ENCODE measurements at regions not wholly inside any gene's neighbourhood (a gene's known extent, or its start where the extent isn't known, plus 50 kb on each side); places are given as distances from the start of the nearest gene placed in this dataset.

DNA sequence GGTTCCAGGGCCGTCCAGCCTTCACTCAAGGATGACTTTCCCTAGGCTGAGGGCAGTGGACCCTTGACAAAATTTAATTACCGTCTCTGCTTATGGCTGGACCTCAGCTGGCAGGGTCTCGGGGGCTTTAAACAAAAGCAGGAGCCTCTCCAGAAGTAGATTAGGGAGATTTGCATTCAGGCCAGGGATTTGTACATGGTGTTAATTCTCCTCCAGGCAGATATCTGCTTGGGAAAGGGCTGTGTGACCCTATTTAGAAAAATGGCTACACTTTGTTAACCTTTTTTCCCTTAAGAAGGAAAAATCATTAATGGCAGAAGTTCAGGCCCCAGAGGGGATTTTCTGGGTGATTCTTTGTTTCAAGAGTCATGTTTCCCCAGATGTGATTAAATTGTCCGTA is 329.1 kb upstream of the C2CD4B start:
- Mint-ChIP-seq H3K9me3 (no peaks in the 10 kb centered on the region), H3K36me3 (ENCODE audit: low read depth) (no peaks in the 10 kb centered on the region), H3K4me3 (no peak overlapping the region), H3K27me3 (peaks cover 7% of the 10 kb centered on the region), H3K27ac (no peak overlapping the region), H3K4me1 (no peaks in the 10 kb centered on the region)
- ATAC-seq (replicated peaks) = no peak

DNA sequence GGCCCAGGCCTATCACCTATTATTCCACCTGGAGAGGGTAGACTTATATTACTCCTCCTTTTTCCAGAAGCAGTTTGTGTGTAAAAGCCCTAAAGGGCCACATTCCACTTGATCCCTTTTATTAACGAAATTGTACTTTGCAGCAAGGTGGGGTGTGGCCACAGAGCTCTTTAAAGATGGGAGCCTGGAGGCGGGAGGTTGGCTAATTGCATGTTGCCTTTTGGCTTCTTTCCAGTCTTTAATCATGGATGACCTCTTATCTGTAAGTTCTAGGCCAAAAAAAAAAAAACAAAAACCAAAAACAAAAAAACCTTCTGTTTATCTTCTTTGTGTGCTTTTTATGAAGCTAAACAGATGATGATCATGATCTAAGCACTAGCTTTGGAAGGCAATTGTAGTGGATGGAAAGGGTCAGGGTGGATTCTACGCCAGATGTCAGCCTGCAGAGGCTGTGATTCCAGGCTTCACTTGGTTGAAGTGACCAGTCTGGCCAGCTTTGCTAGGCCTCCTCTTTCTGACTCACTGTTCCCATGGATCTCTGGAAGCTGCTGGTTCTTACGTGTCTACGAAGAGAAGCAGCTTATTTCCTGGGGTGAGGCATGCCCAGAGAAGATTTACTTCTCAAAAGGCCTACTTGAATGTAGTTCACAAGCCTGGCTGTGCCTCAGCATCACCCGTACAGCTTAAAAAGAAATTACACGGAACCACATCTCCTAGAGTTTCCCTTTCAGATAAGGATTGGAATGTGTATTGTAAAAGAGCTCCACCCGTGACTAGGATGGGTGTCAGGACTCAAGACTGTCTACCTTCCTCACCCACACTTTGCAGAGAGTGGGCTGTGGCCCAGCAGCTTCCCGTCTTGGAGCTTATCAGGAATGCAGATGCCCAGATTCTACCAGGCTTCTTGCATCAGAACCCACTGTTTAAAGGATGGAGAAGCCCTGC is 330.9 kb upstream of the C2CD4B start:
- no peak for ATAC-seq (replicated peaks)

DNA sequence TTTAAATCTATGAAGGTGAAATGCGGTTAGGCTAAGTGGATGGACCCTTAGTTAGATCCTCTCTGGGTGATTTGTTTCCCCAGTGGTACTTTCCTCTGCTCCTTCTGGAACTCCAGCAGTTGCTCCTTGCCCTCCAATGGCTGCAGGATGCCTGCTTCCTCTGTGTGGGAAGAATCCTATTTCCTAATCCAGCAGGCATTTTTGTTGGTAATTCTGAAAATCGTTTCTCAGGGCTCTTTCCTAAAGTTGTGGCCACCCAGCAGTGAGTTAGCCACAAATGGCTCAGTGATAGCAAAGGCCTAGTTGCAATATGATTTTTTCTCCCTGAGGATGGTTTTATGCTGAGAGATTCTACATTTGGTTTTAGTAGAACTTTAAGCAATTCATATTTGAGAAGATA is 332.3 kb upstream of the C2CD4B start:
- Mint-ChIP-seq H3K36me3 (ENCODE audit: low read depth) (no peaks in the 10 kb centered on the region), H3K27ac (no peak overlapping the region), H3K9me3 (no peaks in the 10 kb centered on the region), H3K4me1 (no peaks in the 10 kb centered on the region), H3K4me3 (no peak overlapping the region), H3K27me3 (no peaks in the 10 kb centered on the region)
- ATAC-seq (replicated peaks) = no peak

More for the DNA sequence above, 330.9 kb upstream of the C2CD4B start:
- Mint-ChIP-seq H3K36me3 (ENCODE audit: low read depth) (no peaks in the 10 kb centered on the region), H3K9me3 (no peaks in the 10 kb centered on the region), H3K4me1 (no peaks in the 10 kb centered on the region), H3K27ac (no peak overlapping the region), H3K27me3 (peaks cover 4% of the 10 kb centered on the region), H3K4me3 (no peak overlapping the region)

DNA sequence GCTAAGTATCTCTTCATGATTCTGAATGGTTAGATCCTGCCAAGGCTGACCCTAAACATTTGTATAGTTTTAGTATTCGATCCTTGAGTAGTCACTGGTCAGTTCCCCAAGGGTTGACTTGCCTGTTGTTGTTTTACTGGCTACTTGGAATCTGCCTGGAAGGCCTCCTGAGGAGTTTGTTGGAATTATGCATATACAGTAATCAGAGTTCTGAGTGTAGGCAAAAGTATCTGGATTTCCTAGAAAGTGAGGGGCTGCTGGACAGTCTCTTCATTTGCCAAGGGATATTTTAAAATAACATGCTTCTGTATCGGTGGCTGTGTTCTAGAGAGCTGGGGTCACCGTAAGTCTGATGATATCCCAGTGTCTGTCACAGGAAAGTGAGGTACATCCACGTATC is 333.2 kb upstream of the C2CD4B start:
- H3K36me3 Mint-ChIP-seq (ENCODE audit: low read depth) = no peaks in the 10 kb centered on the region
- no peaks in the 10 kb centered on the region for H3K9me3 Mint-ChIP-seq
- no peak overlapping the region for H3K4me3 Mint-ChIP-seq
- ATAC-seq (replicated peaks) = no peak
- no peaks in the 10 kb centered on the region for H3K27me3 Mint-ChIP-seq
- H3K4me1 Mint-ChIP-seq = no peaks in the 10 kb centered on the region
- no peak overlapping the region for H3K27ac Mint-ChIP-seq

GRCh38 chr15:62498712-62499111 is 333.6 kb upstream of the C2CD4B start:
- ATAC-seq (replicated peaks) = no peak
- no peaks in the 10 kb centered on the region for H3K27me3 Mint-ChIP-seq
- no peaks in the 10 kb centered on the region for H3K9me3 Mint-ChIP-seq
- H3K36me3 Mint-ChIP-seq (ENCODE audit: low read depth) = no peaks in the 10 kb centered on the region
- no peaks in the 10 kb centered on the region for H3K4me1 Mint-ChIP-seq
- H3K27ac Mint-ChIP-seq = no peak overlapping the region
- H3K4me3 Mint-ChIP-seq = no peak overlapping the region

GRCh38 chr15:62500325-62500724 is 335.2 kb upstream of the C2CD4B start:
- Mint-ChIP-seq H3K36me3 (ENCODE audit: low read depth) (no peaks in the 10 kb centered on the region), H3K27ac (no peak overlapping the region), H3K4me1 (no peaks in the 10 kb centered on the region), H3K9me3 (no peaks in the 10 kb centered on the region), H3K27me3 (no peaks in the 10 kb centered on the region), H3K4me3 (no peak overlapping the region)
- no peak for ATAC-seq (replicated peaks)

DNA sequence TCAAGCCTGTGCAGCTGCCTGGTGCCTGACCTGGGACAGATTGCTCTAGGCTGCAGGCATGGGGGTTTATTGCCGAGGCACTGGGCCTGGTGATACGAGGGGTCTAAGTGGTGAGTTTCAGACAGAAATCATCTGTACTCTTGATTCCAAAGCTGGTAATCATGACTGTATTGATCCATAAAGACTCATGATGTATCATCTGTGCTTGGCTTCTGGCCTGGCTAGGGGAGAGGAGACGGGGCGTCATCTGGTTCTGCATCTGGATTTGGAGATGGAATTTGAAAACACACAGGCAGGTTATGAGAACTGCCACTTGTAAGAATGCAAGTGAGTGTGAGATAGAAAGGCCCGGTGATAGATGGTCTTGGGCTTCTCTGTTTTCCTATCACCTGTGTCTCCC is 337.4 kb upstream of the C2CD4B start:
- no peaks in the 10 kb centered on the region for H3K9me3 Mint-ChIP-seq
- H3K36me3 Mint-ChIP-seq (ENCODE audit: low read depth) = no peaks in the 10 kb centered on the region
- ATAC-seq (replicated peaks) = no peak
- H3K27me3 Mint-ChIP-seq = no peaks in the 10 kb centered on the region
- no peak overlapping the region for H3K27ac Mint-ChIP-seq
- no peaks in the 10 kb centered on the region for H3K4me1 Mint-ChIP-seq
- H3K4me3 Mint-ChIP-seq = no peak overlapping the region

DNA sequence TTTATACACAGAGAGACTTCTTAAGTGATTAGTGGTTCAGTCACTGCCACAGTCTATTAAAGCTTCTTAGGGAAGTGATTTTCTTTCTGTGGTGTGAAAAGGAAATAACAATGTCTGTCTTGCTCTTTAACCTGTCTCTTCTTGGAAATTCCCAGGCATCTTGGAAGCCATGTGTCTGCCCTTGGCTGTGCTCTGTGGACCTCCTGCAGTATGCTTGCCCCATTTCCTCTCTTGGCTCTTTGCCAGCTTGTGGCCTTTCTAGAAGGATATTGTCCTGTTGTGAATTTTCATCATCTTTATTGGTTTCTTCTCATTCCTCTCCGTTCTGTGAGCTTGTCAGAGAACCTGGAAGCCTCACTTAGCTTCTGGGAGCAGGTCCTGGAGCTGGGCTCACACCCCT is 338.4 kb upstream of the C2CD4B start:
- Mint-ChIP-seq H3K36me3 (ENCODE audit: low read depth) (no peaks in the 10 kb centered on the region), H3K4me3 (no peak overlapping the region), H3K9me3 (no peaks in the 10 kb centered on the region), H3K27ac (no peak overlapping the region), H3K4me1 (no peaks in the 10 kb centered on the region), H3K27me3 (no peaks in the 10 kb centered on the region)
- no peak for ATAC-seq (replicated peaks)

DNA sequence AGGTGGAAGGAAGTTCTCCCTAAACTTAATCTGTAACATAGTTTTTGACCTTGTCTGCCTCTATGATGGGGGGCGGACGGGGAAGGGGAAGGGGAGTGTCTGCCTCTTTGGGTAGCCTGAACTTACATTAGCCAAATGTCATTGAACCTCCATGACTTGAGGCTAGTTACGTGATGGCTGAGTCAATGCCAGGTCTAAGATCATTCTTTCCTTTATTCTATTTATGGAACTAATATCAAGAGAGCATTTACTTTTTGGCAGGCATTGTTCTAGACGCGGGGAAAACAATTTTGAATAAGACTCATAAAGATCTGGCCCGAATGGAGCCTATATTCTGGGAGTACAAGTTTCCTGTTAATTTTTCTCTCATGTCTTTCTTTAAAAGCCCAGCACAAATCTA is 340.7 kb upstream of the C2CD4B start:
- Mint-ChIP-seq H3K4me3 (no peak overlapping the region), H3K27me3 (peaks cover 4% of the 10 kb centered on the region), H3K27ac (no peak overlapping the region), H3K36me3 (ENCODE audit: low read depth) (no peaks in the 10 kb centered on the region), H3K9me3 (no peaks in the 10 kb centered on the region), H3K4me1 (no peaks in the 10 kb centered on the region)
- ATAC-seq (replicated peaks) = no peak

DNA sequence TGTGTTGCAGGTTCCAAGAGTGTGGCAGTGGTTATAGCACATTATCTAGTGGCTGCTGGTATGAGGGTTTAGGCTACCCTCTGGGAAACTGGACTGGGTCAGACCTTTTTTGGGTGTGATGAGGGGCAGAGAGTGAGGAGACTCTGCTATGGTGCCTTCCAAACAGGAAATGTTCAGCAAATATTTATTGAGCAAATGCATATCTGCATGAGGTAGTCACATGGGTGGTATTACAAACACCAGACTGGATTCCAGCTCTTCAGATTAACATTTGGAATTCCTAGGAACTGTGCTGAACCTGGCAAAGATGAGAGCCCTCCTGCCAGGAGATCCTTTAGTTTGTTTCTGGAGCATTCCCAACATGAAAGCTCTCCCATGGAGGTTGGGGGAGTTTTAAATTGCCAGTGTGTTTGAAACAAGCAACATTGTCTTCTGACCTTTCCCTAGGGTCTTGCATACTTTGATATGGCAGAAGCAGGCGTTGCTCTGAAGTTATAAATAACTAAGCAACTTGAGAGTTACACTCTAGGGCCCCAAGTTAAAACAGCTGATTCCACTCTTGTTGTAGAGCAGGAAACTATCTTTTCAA is 341.2 kb upstream of the C2CD4B start:
- Mint-ChIP-seq H3K27me3 (peaks cover 7% of the 10 kb centered on the region), H3K9me3 (no peaks in the 10 kb centered on the region), H3K36me3 (ENCODE audit: low read depth) (no peaks in the 10 kb centered on the region), H3K4me3 (no peak overlapping the region), H3K27ac (no peak overlapping the region), H3K4me1 (no peaks in the 10 kb centered on the region)
- ATAC-seq (replicated peaks) = no peak

DNA sequence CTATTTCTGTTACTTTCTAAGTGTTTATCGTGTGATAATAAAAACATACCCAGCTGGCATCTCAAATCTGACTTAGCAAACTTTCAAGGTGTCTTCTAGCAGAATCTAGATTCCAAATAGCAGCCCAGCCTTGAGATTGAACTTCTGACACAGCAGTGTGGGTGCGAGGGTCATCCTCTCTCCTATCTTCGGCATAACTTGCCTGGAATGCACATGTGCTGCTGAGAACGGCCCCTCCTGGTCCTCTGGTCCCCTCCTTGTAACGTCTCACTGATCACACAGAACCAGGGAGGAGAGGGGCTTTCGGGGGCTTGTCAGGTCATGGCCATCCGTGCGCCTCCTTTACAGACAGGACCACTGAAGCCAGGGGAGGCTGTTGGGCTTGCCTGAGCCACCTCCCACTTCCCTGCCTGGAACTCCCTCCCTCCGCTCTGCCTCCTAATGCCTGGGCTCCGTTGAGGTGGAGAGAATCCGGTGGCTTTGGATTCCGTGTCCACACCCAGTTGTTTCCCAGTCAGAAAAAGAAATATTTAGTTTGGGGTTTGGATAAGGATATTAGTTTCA is 344.4 kb upstream of the C2CD4B start:
- H3K4me1 Mint-ChIP-seq = no peaks in the 10 kb centered on the region
- H3K4me3 Mint-ChIP-seq = no peak overlapping the region
- peaks cover 27% of the 10 kb centered on the region for H3K27me3 Mint-ChIP-seq
- H3K36me3 Mint-ChIP-seq (ENCODE audit: low read depth) = no peaks in the 10 kb centered on the region
- ATAC-seq (replicated peaks) = no peak
- no peaks in the 10 kb centered on the region for H3K9me3 Mint-ChIP-seq
- no peak overlapping the region for H3K27ac Mint-ChIP-seq

GRCh38 chr15:62510791-62511190 is 345.7 kb upstream of the C2CD4B start:
- Mint-ChIP-seq H3K27ac (no peak overlapping the region), H3K36me3 (ENCODE audit: low read depth) (no peaks in the 10 kb centered on the region), H3K4me1 (no peaks in the 10 kb centered on the region), H3K9me3 (no peaks in the 10 kb centered on the region), H3K27me3 (peaks cover 30% of the 10 kb centered on the region), H3K4me3 (no peak overlapping the region)
- no peak for ATAC-seq (replicated peaks)

GRCh38 chr15:62512904-62513303 is 347.8 kb upstream of the C2CD4B start:
- peaks cover 41% of the 10 kb centered on the region for H3K27me3 Mint-ChIP-seq
- H3K27ac Mint-ChIP-seq = no peak overlapping the region
- no peak overlapping the region for H3K4me3 Mint-ChIP-seq

GRCh38 chr15:62513893-62514292 is 348.8 kb upstream of the C2CD4B start:
- no peaks in the 10 kb centered on the region for H3K4me1 Mint-ChIP-seq
- H3K4me3 Mint-ChIP-seq = no peak overlapping the region
- H3K36me3 Mint-ChIP-seq (ENCODE audit: low read depth) = no peaks in the 10 kb centered on the region
- H3K27me3 Mint-ChIP-seq = peaks cover 41% of the 10 kb centered on the region
- ATAC-seq (replicated peaks) = no peak
- H3K27ac Mint-ChIP-seq = no peak overlapping the region
- H3K9me3 Mint-ChIP-seq = no peaks in the 10 kb centered on the region

More at GRCh38 chr15:62512904-62513303, 347.8 kb upstream of the C2CD4B start:
- ATAC-seq (replicated peaks) = no peak
- Mint-ChIP-seq H3K36me3 (ENCODE audit: low read depth) (no peaks in the 10 kb centered on the region), H3K9me3 (no peaks in the 10 kb centered on the region), H3K4me1 (no peaks in the 10 kb centered on the region)

Measured in activated T-helper 17 cell treated with anti-CD3 and anti-CD28 coated beads, Interleukin-2, amount 50 U/mL, for 72 hours (primary cell).